B cell (primary cell): ENCODE measurements at regions not wholly inside any gene's neighbourhood (a gene's known extent, or its start where the extent isn't known, plus 50 kb on each side); places are given as distances from the start of the nearest gene placed in this dataset.

Source experiments
- ATAC-seq: fragments of 200-7000 bp; cut with Tn5 transposase; one replicate; pipeline ENCODE4 v1.10.0; 2021; ENCODE audit warnings: low read depth, mild to moderate bottlenecking, moderate number of reproducible peaks, moderate library complexity
- CTCF ChIA-PET: fragments of 350-600 bp; sonication (Branson Sonifier 250); formaldehyde crosslinking; loops from one replicate; lab custom pipeline; 2021; ENCODE audit warnings: antibody characterized with exemption, inconsistent platforms; lab: Charles Lee
- POLR2A ChIA-PET: fragments of 350-600 bp; sonication (Branson Sonifier 250); formaldehyde crosslinking; loops from one replicate; lab custom pipeline; 2021; ENCODE audit warnings: antibody characterized with exemption; lab: Charles Lee
- DNase-seq: peaks from one replicate; pipeline ENCODE4 v3.0.0; 2013
- H2AFZ ChIP-seq: 2 replicates; pipeline ENCODE4 v1.6.1; 2012; ENCODE audit warnings: mild to moderate bottlenecking, low read depth, low read length; ENCODE audit not compliant: insufficient read depth, poor library complexity, severe bottlenecking
- H3K27ac ChIP-seq, 2 donors: 1 replicate in 1 of 2; 2 replicates in 1 of 2; pipeline ENCODE4 v1.5.1; 2012 to 2013; ENCODE audit warnings: low read length in 2 of 2, mild to moderate bottlenecking in 2 of 2, moderate library complexity in 1 of 2
- H3K27me3 ChIP-seq, 4 experiments: fragments of 200-600 bp in 1 of 4; sonication (generic) in 1 of 4; replicated peaks in 1 of 4; 1 replicate in 2 of 4; 2 replicates in 2 of 4; pipeline versions ENCODE4 v1.6.1 to v1.7.0; 2013 to 2016; ENCODE audit warnings: low read length in 3 of 4, mild to moderate bottlenecking in 2 of 4, mixed read lengths in 1 of 4, moderate library complexity in 1 of 4; ENCODE audit not compliant: insufficient read depth in 4 of 4, control insufficient read depth in 3 of 4; ENCODE audit errors: control extremely low read depth in 1 of 4
- H3K36me3 ChIP-seq, 2 experiments: replicated peaks in 1 of 2; 1 replicate in 1 of 2; 2 replicates in 1 of 2; pipeline versions ENCODE4 v1.6.1 to v1.7.1; 2013; ENCODE audit warnings: low read length in 1 of 2; ENCODE audit not compliant: insufficient read depth in 2 of 2, control insufficient read depth in 1 of 2; ENCODE audit errors: control extremely low read depth in 1 of 2, extremely low read depth in 1 of 2
- H3K4me1 ChIP-seq, 2 donors: fragments of 200-600 bp in 1 of 2; sonication (generic) in 1 of 2; 1 replicate in 1 of 2; 2 replicates in 1 of 2; pipeline versions ENCODE4 v1.5.1 to v1.6.1; 2013 to 2017; ENCODE audit warnings: low read length in 2 of 2; ENCODE audit not compliant: control insufficient read depth in 2 of 2, insufficient read depth in 2 of 2
- H3K4me2 ChIP-seq: replicated peaks from 2 replicates; pipeline ENCODE3; 2012; ENCODE audit warnings: mild to moderate bottlenecking, low read depth, low read length; ENCODE audit not compliant: poor library complexity, severe bottlenecking
- H3K4me3 ChIP-seq, 5 experiments: fragments of 200-600 bp in 1 of 5; sonication (generic) in 1 of 5; 1 replicate in 3 of 5; 2 replicates in 2 of 5; pipeline versions ENCODE4 v1.5.1 to v1.7.0; 2011 to 2016; ENCODE audit warnings: low read length in 4 of 5, mild to moderate bottlenecking in 4 of 5, low read depth in 2 of 5, control low read depth in 1 of 5, moderate library complexity in 1 of 5; ENCODE audit not compliant: insufficient read depth in 1 of 5; ENCODE audit errors: control extremely low read depth in 1 of 5, extremely low read depth in 1 of 5
- H3K79me2 ChIP-seq: fragments of 200-600 bp; sonication (generic); one replicate; pipeline ENCODE4 v1.6.0; 2016; ENCODE audit warnings: low read length; ENCODE audit not compliant: control insufficient read depth, insufficient read depth
- H3K9ac ChIP-seq: fragments of 200-600 bp; sonication (generic); 2 replicates; pipeline ENCODE4 v1.6.1; 2017; ENCODE audit warnings: mild to moderate bottlenecking, low read length, moderate library complexity
- H3K9me3 ChIP-seq, 3 donors: one replicate each; pipeline versions ENCODE4 v1.6.1 to v1.7.1; 2013; ENCODE audit warnings: low read length in 2 of 3; ENCODE audit not compliant: control insufficient read depth in 2 of 3, insufficient read depth in 1 of 3; ENCODE audit errors: control extremely low read depth in 1 of 3
- H4K20me1 ChIP-seq: 2 replicates; pipeline ENCODE4 v1.6.0; 2012; ENCODE audit warnings: mild to moderate bottlenecking, low read length; ENCODE audit not compliant: insufficient read depth, control insufficient read depth, poor library complexity, severe bottlenecking
- H3K27ac Mint-ChIP-seq: one replicate; pipeline ENCODE4 v1.8.0; 2021; ENCODE audit warnings: mixed read lengths
- H3K27me3 Mint-ChIP-seq: one replicate; pipeline ENCODE4 v1.8.0; 2021; ENCODE audit warnings: mixed read lengths
- H3K4me1 Mint-ChIP-seq: one replicate; pipeline ENCODE4 v1.8.0; 2021; ENCODE audit warnings: mixed read lengths
- H3K4me3 Mint-ChIP-seq: one replicate; pipeline ENCODE4 v1.8.0; 2021; ENCODE audit warnings: mixed read lengths
- H3K9me3 Mint-ChIP-seq: one replicate; pipeline ENCODE4 v1.8.0; 2022; ENCODE audit warnings: mixed read lengths; ENCODE audit not compliant: insufficient read depth
- EZH2 ChIP-seq: IDR thresholded peaks from 2 replicates; pipeline ENCODE4 v1.6.1; 2012; ENCODE audit warnings: borderline replicate concordance, low read depth, mild to moderate bottlenecking, moderate library complexity, low read length; ENCODE audit not compliant: insufficient read depth, poor library complexity, severe bottlenecking
- WGBS: methylation state at CpG from one replicate; pipeline ENCODE4 v1.1.5; 2013; ENCODE audit warnings: missing lambda C conversion rate; ENCODE audit not compliant: insufficient coverage; 5-methylcytosine and 5-hydroxymethylcytosine counted together
- intact Hi-C: fragments of 100-400 bp; cut with micrococcal nuclease; formaldehyde crosslinking; loops from one replicate; pipeline ENCODE4 v1.10.0; 2022
- TF ChIP-seq, protein P1 (sequence below): fragments of 200-600 bp; IDR thresholded peaks from one replicate; pipeline ENCODE4 v1.8.0; 2022; ENCODE audit warnings: antibody characterized with exemption, mild to moderate bottlenecking

DNA sequence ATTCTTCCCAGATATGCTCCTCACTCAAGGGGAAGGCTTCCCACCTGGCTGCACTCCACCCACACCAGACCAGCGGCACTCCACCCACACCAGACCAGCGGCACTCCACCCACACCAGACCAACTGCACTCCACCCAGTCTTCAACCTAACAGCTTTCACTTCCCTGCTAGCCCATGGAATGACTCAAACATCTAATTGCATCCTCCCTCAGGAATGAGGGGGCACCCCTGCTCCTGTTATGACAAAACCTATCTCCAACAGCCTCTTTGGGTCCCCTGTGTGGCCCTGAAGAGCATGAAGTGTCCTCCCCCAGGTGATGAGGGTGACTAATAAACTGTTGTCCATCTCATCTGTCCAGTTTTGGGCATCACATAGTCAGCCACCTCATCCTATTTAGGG, 556.6 kb upstream of the TUSC1 start:
- Histone ChIP-seq H3K4me2 (no peak overlapping the region), H3K4me3 (no peak overlapping the region), H3K9ac (no peak overlapping the region), H3K27ac (no peak overlapping the region), H3K4me1 (no peaks in the 10 kb centered on the region), H3K9me3 (no peaks in the 10 kb centered on the region), H4K20me1 (no peaks in the 10 kb centered on the region), H2AFZ (no peak overlapping the region), H3K79me2 (no peaks in the 10 kb centered on the region), H3K36me3 (no peaks in the 10 kb centered on the region), H3K27me3 (no peaks in the 10 kb centered on the region)
- intact Hi-C loops: no loop called here
- DNase-seq (no peak), ATAC-seq (no peak)
- Mint-ChIP-seq H3K27ac (no peak overlapping the region), H3K9me3 (peaks cover 7% of the 10 kb centered on the region), H3K4me3 (no peak overlapping the region), H3K27me3 (no peaks in the 10 kb centered on the region), H3K4me1 (no peaks in the 10 kb centered on the region)
- WGBS: 85% methylated on average over 2 of the region's 2 CpGs
- CTCF ChIA-PET: no interaction called here
- TF ChIP-seq, protein P1, sequence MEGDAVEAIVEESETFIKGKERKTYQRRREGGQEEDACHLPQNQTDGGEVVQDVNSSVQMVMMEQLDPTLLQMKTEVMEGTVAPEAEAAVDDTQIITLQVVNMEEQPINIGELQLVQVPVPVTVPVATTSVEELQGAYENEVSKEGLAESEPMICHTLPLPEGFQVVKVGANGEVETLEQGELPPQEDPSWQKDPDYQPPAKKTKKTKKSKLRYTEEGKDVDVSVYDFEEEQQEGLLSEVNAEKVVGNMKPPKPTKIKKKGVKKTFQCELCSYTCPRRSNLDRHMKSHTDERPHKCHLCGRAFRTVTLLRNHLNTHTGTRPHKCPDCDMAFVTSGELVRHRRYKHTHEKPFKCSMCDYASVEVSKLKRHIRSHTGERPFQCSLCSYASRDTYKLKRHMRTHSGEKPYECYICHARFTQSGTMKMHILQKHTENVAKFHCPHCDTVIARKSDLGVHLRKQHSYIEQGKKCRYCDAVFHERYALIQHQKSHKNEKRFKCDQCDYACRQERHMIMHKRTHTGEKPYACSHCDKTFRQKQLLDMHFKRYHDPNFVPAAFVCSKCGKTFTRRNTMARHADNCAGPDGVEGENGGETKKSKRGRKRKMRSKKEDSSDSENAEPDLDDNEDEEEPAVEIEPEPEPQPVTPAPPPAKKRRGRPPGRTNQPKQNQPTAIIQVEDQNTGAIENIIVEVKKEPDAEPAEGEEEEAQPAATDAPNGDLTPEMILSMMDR: no peak
- no peak for TF ChIP-seq EZH2
- POLR2A ChIA-PET: no interaction called here

- H4K20me1 ChIP-seq: no peaks in the 10 kb centered on the region
- ATAC-seq: no peak
- no CpG with 5 or more reads among the region's 4 CpGs for WGBS
- CTCF ChIA-PET: no interaction called here
- no peak overlapping the region for H3K27ac ChIP-seq
- no peak overlapping the region for H3K4me3 Mint-ChIP-seq
- no peak overlapping the region for H3K4me2 ChIP-seq
- no peak overlapping the region for H3K27ac Mint-ChIP-seq
- H3K9me3 ChIP-seq: no peaks in the 10 kb centered on the region
- intact Hi-C loops: no loop called here
- POLR2A ChIA-PET: no interaction called here
- no peak for DNase-seq
- H3K36me3 ChIP-seq: no peaks in the 10 kb centered on the region
- H3K79me2 ChIP-seq: no peaks in the 10 kb centered on the region
- H3K9ac ChIP-seq: no peak overlapping the region
- H3K4me1 Mint-ChIP-seq: no peaks in the 10 kb centered on the region
- peaks cover 4% of the 10 kb centered on the region for H3K9me3 Mint-ChIP-seq
- H2AFZ ChIP-seq: no peak overlapping the region
- TF ChIP-seq, protein P1: no peak
- TF ChIP-seq EZH2: no peak
- no peak overlapping the region for H3K4me3 ChIP-seq
- H3K4me1 ChIP-seq: no peaks in the 10 kb centered on the region
- no peaks in the 10 kb centered on the region for H3K27me3 ChIP-seq
- H3K27me3 Mint-ChIP-seq: no peaks in the 10 kb centered on the region
These were observed 553.1 kb upstream of the TUSC1 start for GRCh38 chr9:26231391-26231790.
